H1 (cell line): ENCODE measurements at regions not wholly inside any gene's neighbourhood (a gene's known extent, or its start where the extent isn't known, plus 50 kb on each side); places are given as distances from the start of the nearest gene placed in this dataset.

Experiments used
- CREB1 ChIP-seq: IDR thresholded peaks from 2 replicates; pipeline ENCODE4 v1.6.1; 2012; ENCODE audit warnings: inconsistent platforms
- CTBP2 ChIP-seq: IDR thresholded peaks from 2 replicates; pipeline ENCODE4 v1.7.0; 2011; ENCODE audit warnings: borderline replicate concordance, mild to moderate bottlenecking, moderate library complexity, mixed read lengths, low read length; ENCODE audit not compliant: insufficient read depth, insufficient read length
- EP300 ChIP-seq, 2 experiments: IDR thresholded peaks; 1 replicate in 1 of 2; 2 replicates in 1 of 2; pipeline ENCODE4 v1.6.1; 2011 to 2012; ENCODE audit warnings: low read depth in 2 of 2, low read length in 2 of 2, mild to moderate bottlenecking in 2 of 2, borderline replicate concordance in 1 of 2, inconsistent platforms in 1 of 2, moderate library complexity in 1 of 2
- RAD21 ChIP-seq, 2 experiments: IDR thresholded peaks in 1 of 2; conservative IDR thresholded peaks in 1 of 2; 2 replicates each; pipeline ENCODE4 v1.6.1; 2011; ENCODE audit warnings: low read depth in 2 of 2, low read length in 2 of 2, improper control_type of control experiment in 1 of 2, inconsistent platforms in 1 of 2, mild to moderate bottlenecking in 1 of 2, moderate library complexity in 1 of 2
- SIN3A ChIP-seq, 2 experiments: IDR thresholded peaks in 1 of 2; conservative IDR thresholded peaks in 1 of 2; 2 replicates each; pipeline ENCODE4 v1.6.1; 2011 to 2012; ENCODE audit warnings: low read length in 2 of 2, improper control_type of control experiment in 1 of 2, low read depth in 1 of 2, mild to moderate bottlenecking in 1 of 2
- SP1 ChIP-seq: IDR thresholded peaks from 2 replicates; pipeline ENCODE4 v1.6.1; 2011; ENCODE audit warnings: low read depth, low read length
- TAF1 ChIP-seq: IDR thresholded peaks from 2 replicates; pipeline ENCODE4 v1.6.1; 2011; ENCODE audit warnings: mild to moderate bottlenecking, low read depth, low read length
- TAF7 ChIP-seq: optimal IDR thresholded peaks from 2 replicates; pipeline ENCODE3; 2011; ENCODE audit warnings: low read depth, mild to moderate bottlenecking, inconsistent platforms, low read length, moderate library complexity, borderline replicate concordance
- TF ChIP-seq, protein P1 (sequence below): fragments of 300-600 bp; sonication (generic); IDR thresholded peaks from 2 replicates; pipeline ENCODE4 v1.7.1; 2012; ENCODE audit warnings: low read length, moderate library complexity, mild to moderate bottlenecking, inconsistent platforms; ENCODE audit not compliant: insufficient replicate concordance
- TF ChIP-seq, protein P2 (sequence below): IDR thresholded peaks from 2 replicates; pipeline ENCODE4 v1.6.1; 2011; ENCODE audit warnings: low read length, improper control_type of control experiment

DNA sequence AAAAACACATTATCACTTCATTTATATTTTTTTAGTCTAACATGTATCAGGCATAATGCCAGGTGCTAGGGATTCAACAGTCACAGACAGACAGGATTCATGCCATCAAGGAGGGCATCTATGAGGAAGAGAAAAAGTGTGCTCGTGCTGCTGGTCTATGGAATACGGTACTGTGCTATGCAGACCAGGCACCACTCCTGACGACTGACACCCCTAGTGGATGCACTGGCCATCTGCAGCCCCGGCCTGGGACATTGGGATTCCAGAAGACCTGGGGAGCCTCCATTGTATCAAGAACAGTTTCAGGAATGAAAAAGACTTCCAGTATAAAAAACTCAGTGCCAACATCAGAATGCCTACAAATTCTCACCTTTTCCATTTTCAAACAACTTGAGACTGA is 94.0 kb downstream of the KLF12 start (continued):
- TF ChIP-seq, protein P1, sequence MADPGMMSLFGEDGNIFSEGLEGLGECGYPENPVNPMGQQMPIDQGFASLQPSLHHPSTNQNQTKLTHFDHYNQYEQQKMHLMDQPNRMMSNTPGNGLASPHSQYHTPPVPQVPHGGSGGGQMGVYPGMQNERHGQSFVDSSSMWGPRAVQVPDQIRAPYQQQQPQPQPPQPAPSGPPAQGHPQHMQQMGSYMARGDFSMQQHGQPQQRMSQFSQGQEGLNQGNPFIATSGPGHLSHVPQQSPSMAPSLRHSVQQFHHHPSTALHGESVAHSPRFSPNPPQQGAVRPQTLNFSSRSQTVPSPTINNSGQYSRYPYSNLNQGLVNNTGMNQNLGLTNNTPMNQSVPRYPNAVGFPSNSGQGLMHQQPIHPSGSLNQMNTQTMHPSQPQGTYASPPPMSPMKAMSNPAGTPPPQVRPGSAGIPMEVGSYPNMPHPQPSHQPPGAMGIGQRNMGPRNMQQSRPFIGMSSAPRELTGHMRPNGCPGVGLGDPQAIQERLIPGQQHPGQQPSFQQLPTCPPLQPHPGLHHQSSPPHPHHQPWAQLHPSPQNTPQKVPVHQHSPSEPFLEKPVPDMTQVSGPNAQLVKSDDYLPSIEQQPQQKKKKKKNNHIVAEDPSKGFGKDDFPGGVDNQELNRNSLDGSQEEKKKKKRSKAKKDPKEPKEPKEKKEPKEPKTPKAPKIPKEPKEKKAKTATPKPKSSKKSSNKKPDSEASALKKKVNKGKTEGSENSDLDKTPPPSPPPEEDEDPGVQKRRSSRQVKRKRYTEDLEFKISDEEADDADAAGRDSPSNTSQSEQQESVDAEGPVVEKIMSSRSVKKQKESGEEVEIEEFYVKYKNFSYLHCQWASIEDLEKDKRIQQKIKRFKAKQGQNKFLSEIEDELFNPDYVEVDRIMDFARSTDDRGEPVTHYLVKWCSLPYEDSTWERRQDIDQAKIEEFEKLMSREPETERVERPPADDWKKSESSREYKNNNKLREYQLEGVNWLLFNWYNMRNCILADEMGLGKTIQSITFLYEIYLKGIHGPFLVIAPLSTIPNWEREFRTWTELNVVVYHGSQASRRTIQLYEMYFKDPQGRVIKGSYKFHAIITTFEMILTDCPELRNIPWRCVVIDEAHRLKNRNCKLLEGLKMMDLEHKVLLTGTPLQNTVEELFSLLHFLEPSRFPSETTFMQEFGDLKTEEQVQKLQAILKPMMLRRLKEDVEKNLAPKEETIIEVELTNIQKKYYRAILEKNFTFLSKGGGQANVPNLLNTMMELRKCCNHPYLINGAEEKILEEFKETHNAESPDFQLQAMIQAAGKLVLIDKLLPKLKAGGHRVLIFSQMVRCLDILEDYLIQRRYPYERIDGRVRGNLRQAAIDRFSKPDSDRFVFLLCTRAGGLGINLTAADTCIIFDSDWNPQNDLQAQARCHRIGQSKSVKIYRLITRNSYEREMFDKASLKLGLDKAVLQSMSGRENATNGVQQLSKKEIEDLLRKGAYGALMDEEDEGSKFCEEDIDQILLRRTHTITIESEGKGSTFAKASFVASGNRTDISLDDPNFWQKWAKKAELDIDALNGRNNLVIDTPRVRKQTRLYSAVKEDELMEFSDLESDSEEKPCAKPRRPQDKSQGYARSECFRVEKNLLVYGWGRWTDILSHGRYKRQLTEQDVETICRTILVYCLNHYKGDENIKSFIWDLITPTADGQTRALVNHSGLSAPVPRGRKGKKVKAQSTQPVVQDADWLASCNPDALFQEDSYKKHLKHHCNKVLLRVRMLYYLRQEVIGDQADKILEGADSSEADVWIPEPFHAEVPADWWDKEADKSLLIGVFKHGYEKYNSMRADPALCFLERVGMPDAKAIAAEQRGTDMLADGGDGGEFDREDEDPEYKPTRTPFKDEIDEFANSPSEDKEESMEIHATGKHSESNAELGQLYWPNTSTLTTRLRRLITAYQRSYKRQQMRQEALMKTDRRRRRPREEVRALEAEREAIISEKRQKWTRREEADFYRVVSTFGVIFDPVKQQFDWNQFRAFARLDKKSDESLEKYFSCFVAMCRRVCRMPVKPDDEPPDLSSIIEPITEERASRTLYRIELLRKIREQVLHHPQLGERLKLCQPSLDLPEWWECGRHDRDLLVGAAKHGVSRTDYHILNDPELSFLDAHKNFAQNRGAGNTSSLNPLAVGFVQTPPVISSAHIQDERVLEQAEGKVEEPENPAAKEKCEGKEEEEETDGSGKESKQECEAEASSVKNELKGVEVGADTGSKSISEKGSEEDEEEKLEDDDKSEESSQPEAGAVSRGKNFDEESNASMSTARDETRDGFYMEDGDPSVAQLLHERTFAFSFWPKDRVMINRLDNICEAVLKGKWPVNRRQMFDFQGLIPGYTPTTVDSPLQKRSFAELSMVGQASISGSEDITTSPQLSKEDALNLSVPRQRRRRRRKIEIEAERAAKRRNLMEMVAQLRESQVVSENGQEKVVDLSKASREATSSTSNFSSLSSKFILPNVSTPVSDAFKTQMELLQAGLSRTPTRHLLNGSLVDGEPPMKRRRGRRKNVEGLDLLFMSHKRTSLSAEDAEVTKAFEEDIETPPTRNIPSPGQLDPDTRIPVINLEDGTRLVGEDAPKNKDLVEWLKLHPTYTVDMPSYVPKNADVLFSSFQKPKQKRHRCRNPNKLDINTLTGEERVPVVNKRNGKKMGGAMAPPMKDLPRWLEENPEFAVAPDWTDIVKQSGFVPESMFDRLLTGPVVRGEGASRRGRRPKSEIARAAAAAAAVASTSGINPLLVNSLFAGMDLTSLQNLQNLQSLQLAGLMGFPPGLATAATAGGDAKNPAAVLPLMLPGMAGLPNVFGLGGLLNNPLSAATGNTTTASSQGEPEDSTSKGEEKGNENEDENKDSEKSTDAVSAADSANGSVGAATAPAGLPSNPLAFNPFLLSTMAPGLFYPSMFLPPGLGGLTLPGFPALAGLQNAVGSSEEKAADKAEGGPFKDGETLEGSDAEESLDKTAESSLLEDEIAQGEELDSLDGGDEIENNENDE, result peak; percentile 100
- 0 out of 2 replicates have a peak, but pooled peaks have one; percentile 34 for TF ChIP-seq SP1
- no peak for TF ChIP-seq CTBP2
- TF ChIP-seq RAD21 (IDR thresholded peaks at IDR 0.05 in 1 of 2, conservative IDR thresholded peaks at IDR 0.05 in 1 of 2; ENCODE audit: low read depth in 2 of 2, low read length in 2 of 2), result peak; percentile 78 to 86
- TF ChIP-seq, protein P2, sequence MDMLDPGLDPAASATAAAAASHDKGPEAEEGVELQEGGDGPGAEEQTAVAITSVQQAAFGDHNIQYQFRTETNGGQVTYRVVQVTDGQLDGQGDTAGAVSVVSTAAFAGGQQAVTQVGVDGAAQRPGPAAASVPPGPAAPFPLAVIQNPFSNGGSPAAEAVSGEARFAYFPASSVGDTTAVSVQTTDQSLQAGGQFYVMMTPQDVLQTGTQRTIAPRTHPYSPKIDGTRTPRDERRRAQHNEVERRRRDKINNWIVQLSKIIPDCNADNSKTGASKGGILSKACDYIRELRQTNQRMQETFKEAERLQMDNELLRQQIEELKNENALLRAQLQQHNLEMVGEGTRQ, result no peak
- TF ChIP-seq TAF7, result no peak
- TF ChIP-seq CREB1, result peak; percentile 59
- no peak for TF ChIP-seq SIN3A (conservative IDR thresholded peaks at IDR 0.05 in 1 of 2, IDR thresholded peaks at IDR 0.05 in 1 of 2; ENCODE audit: low read depth in 1 of 2, low read length in 2 of 2)
- 0 out of 3 replicates have a peak, but pooled peaks of 1 of the 2 experiments have one; percentile 62 for TF ChIP-seq EP300 (IDR thresholded peaks at IDR 0.05; ENCODE audit: borderline replicate concordance in 1 of 2, low read depth in 2 of 2, low read length in 2 of 2)
- no peak for TF ChIP-seq TAF1
